GM18861 (cell line): ENCODE measurements at regions not wholly inside any gene's neighbourhood (a gene's known extent, or its start where the extent isn't known, plus 50 kb on each side); places are given as distances from the start of the nearest gene placed in this dataset.
"Not testable (repeated sequence)": the region's sequence is repeated elsewhere in the genome, so short reads cannot be mapped to it uniquely, and the experiment has no call there.

Experiments used
- ATAC-seq: cut with Tn5 transposase; IDR thresholded peaks from one replicate; pipeline ENCODE4 v1.9.1; 2021; ENCODE audit not compliant: unreplicated experiment

DNA sequence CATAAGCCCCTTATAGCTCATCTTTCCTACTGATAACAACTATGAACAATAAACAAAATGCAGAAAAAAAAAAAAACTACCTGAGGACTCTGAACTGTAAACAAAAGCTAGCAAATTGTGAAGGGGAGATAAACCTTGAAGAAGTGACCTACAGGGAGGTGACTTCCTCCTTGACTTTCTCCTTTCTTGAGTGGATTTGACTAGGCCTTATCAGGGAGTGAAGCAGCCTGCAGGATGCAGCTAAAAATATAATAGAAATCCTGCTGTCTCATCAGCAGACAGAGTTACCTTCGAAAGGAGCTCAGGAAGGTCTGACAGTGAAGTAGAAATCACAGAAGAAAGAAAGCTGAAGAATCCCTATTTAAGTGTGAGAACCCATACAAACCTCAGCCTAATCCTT lies 322.0 kb upstream of the HTR1E start:
- ATAC-seq: no peak

GRCh38 chr6:86609549-86610388 lies 327.6 kb upstream of the HTR1E start:
- no peak for ATAC-seq

- ATAC-seq: not testable (repeated sequence)
Measured at GRCh38 chr6:86603364-86603763, 334.0 kb upstream of the HTR1E start.

DNA sequence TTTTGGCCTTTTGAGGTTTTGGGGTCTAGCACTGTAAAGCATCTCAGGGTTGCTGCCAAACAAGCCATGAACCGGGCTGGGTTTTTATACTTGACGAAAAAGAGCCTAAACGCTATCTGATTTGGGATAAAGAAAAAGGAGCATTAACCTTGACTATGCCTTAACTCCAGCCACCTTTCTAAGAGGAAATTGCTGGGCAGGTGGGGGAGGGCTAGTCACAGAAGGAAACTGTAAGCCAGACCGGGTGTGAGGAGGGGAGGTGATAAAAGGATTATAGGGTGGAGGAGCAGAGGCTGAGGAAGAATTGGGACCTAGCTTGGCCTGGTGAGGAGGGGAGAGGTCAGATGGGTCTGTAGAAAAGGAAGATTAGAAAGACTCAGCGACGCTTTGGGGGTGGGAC lies 335.2 kb upstream of the HTR1E start:
- not testable (repeated sequence) for ATAC-seq

GRCh38 chr6:86598969-86599368 lies 338.4 kb upstream of the HTR1E start:
- ATAC-seq: not testable (repeated sequence)

DNA sequence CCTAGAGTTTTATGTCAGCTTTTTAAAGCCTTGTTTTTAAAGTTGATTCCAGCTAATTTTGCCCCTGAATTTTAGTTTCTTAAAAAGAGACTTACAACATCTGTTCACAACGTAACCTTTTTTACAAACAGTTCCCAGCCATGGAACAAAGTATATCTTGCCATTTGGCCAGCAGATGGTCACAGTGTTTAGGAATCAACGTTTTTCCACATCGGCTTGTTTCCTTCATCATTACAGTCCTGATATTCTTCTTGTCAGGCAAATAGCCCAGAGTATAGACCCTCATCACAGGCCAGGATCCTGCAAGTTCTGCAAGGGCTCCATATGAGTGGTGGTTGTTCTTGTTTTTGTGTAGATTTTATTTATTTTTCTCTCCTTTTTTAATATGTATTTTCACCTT lies 341.7 kb upstream of the HTR1E start:
- ATAC-seq: no peak

DNA sequence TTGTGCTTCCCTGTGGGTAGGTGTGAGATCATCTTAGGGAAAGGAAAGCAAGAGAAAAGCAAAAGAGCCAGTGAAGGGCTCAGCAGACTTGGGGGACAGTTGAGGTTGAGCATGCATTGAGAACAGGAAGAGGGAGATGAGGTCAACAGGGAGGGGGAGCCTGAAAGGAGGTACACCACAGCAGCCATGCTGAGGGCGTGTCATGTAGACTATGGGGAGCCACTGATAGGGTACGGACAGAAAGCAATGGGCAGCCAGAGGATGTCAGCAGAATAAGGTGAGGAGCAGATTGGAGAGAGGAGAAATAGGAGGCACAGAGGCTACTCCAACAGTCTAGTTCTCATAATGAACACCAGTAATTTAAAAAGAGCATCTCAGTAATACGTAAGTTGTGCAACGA lies 351.1 kb upstream of the HTR1E start:
- ATAC-seq: no peak

DNA sequence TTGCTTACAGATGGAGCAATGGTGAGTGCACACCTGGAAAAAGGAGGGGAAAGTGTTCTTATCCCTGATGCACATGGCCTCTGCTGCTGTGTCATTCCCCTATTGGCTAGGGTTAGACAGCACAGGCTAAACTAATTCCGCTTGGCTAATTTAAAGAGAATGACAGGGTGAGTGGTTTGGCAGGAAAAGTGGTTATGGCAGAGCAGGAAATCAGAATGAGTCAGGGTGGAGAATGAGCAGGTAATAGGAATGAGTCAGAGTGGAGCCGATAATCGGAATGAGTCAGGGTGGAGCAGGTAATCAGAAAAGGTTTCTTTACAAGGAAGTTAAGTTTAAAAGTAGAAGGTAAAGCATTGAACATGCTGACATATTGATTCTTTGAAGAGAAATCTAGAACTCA lies 355.5 kb upstream of the HTR1E start:
- no peak for ATAC-seq

GRCh38 chr6:86563197-86563596 lies 374.1 kb upstream of the HTR1E start:
- no peak for ATAC-seq

- no peak for ATAC-seq
Measured at GRCh38 chr6:86558318-86558717, 379.0 kb upstream of the HTR1E start.

- ATAC-seq: no peak
Measured at GRCh38 chr6:86537292-86537861, 400.0 kb upstream of the HTR1E start.

DNA sequence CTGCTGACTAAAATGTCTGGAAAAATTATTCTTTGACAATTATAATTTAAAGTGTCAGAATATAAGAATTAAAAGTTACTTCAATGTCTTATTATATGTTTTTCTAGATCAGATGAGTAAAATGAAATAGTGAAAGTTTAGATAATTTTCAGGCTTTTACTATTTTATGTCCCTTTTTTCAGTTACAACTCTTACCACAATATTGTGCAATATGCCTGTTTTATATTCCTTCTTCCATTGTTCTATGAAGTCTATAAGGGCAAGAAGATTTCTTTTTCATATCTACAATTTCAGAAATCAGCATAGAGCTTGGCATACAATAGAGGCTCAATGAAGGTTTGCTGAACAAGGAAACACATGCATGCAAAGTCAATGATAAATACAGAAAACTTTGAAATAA lies 401.2 kb upstream of the HTR1E start:
- no peak for ATAC-seq

GRCh38 chr6:86535100-86535499 lies 402.2 kb upstream of the HTR1E start:
- ATAC-seq: no peak

DNA sequence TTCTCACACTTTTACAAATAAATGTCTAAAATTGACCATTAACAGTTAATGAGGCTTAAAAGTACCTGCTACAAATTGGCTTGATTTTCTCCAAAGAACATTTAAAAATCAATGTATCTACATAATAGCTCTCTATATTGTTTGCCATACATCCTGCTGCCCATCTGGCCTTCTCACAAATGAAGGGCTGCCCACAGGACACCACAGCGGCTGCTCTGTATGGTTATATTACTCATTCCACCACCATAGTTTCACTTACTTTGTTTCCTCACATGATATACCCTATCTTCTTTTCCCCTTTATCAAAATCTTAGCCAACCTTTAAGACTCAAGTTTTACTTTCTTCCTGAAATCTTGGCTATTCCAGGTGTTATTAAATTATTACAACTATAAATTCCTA lies 407.7 kb upstream of the HTR1E start:
- no peak for ATAC-seq

GRCh38 chr6:86526238-86526637 lies 411.1 kb upstream of the HTR1E start:
- ATAC-seq: no peak

- peak; percentile 55 for ATAC-seq
Measured at GRCh38 chr6:86516087-86516486, 421.2 kb upstream of the HTR1E start.

- ATAC-seq: no peak
Measured at GRCh38 chr6:86511962-86512361, 425.4 kb upstream of the HTR1E start.

DNA sequence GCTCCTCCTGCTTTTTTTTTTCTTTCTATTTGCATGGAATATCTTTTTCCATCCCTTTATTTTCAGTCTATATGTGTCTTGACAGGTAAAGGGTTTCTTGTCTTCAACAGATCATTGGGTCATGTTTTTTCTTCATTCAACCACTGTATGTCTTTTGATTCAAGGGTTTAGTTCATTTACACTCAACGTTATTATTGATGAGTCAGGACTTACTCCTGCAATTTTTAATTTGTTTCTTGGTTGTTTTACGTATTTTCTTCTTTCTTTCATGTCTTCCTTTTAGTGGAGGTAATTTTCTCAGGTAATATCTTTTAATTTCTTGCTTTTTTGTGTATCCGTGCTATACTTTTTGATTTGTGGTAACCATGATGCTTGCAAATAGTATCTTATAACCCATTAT lies 429.1 kb upstream of the HTR1E start:
- ATAC-seq: no peak

DNA sequence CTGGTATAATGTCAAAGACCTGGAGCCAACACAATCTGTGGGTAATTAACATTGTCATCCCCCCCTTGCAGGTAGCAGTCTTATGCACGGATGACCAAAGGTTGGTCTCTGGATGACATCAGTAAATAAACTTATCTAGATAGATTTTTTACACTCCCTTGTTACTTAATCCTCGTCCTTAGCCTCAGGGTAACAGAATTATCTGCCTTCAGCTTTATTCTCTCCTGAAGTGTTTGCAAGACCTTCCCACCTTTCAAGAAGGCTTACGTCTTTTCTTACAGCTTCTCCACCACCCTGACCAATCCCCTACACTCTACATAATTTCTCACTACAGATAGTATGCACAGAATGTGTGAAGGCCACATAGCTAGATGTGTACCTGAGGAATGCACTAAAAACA lies 434.8 kb upstream of the HTR1E start:
- no peak for ATAC-seq

DNA sequence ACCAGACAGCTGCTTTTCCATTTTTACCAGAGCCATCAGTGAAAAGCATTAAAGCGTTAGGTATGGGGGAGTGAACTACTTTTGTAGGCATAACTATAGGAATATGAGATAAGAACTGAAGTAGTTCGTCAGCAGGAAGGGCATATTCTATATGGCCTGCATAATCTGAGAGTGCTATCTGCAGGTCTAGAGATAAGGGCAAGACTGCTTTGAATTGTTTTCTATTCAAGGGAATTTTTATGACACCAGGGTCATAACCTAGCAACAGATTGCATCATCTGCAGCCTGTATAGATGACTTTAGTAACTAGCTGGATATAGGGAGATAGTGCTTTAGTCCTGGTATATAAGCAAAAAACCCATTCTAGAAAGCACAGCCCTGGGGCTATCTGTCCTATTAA lies 437.3 kb upstream of the HTR1E start:
- no peak for ATAC-seq

- ATAC-seq: not testable (repeated sequence)
Measured at GRCh38 chr6:86489042-86489441, 448.3 kb upstream of the HTR1E start.

GRCh38 chr6:86487660-86488221 lies 449.6 kb upstream of the HTR1E start:
- ATAC-seq: no peak
